GM19455 (cell line): ENCODE measurements at regions not wholly inside any gene's neighbourhood (a gene's known extent, or its start where the extent isn't known, plus 50 kb on each side); places are given as distances from the start of the nearest gene placed in this dataset.
"Not testable (repeated sequence)": the region's sequence is repeated elsewhere in the genome, so short reads cannot be mapped to it uniquely, and the experiment has no call there.

Experiments used
- ATAC-seq: cut with Tn5 transposase; IDR thresholded peaks from one replicate; pipeline ENCODE4 v1.9.1; 2021; ENCODE audit not compliant: unreplicated experiment

- ATAC-seq: no peak
These were observed 349.7 kb downstream of the RWDD3 start for GRCh38 chr1:95583661-95584210.

DNA sequence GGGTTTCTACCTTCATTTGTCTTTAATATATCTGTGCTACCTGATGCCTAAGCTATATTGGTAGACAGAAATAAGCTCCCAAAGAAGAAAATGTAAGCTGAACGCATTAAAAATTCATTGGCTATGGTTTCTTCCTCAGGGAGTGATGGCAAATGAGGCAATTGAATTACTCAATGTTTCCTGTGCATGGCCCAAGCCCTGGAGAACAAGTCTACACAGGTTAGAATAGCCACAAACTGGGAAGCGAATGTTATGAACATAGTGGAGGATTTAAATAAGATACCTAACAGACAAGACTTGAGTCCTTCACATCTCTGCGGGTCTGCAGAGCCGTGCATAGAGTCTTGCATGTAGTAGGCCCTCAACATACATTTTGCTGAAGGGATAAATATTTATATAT is 350.3 kb downstream of the RWDD3 start:
- ATAC-seq: no peak

GRCh38 chr1:95604771-95605170 is 370.8 kb downstream of the RWDD3 start:
- no peak for ATAC-seq

- ATAC-seq: no peak
These were observed 380.2 kb downstream of the RWDD3 start for GRCh38 chr1:95614197-95614596.

DNA sequence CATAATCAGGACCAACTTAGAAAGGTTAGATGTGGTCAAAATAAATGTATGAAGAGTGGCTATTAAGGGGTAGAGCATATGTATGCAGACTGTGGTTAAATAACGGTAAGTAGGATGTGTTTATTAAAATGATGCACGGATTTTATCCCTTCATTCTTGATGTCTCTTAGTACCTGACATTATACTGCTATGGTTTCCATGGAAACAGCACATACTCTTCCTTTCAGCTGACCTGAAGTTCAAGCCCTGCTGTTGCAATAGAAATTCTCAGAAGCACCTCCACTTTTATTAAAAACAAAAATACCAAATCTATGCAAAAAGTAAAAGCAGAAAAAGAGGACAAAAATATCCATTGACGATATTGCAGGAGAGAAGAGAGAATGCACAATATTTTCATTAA is 381.4 kb downstream of the RWDD3 start:
- ATAC-seq: no peak

GRCh38 chr1:95620076-95620475 is 386.1 kb downstream of the RWDD3 start:
- ATAC-seq: no peak

- ATAC-seq: no peak
These were observed 388.6 kb downstream of the RWDD3 start for GRCh38 chr1:95622609-95623008.

- no peak for ATAC-seq
These were observed 391.2 kb downstream of the RWDD3 start for GRCh38 chr1:95625224-95625623.

DNA sequence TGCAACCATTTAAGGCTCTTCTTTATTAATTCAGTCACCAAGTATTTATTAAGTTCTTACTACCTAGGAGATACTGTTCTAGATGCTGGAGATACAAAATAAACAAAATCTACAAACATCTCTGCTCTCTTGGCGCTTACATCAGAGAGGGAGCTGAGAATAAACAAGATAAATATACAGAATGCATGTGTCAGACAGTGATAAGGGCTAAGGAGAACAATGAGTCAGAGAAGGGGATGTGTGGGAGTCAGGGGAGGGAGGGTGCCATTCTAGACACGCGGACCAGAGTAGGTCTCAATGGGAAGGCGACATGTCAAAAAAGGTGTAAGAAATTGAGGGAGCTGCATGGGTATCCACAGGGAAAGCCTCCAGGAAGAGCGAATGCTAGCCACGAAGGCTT is 393.2 kb downstream of the RWDD3 start:
- ATAC-seq: no peak

- ATAC-seq: no peak
These were observed 397.7 kb downstream of the RWDD3 start for GRCh38 chr1:95631695-95632094.

GRCh38 chr1:95635811-95636210 is 401.8 kb downstream of the RWDD3 start:
- no peak for ATAC-seq

- no peak for ATAC-seq
These were observed 402.9 kb downstream of the RWDD3 start for GRCh38 chr1:95636897-95637296.

GRCh38 chr1:95640746-95641145 is 406.7 kb downstream of the RWDD3 start:
- ATAC-seq: no peak

DNA sequence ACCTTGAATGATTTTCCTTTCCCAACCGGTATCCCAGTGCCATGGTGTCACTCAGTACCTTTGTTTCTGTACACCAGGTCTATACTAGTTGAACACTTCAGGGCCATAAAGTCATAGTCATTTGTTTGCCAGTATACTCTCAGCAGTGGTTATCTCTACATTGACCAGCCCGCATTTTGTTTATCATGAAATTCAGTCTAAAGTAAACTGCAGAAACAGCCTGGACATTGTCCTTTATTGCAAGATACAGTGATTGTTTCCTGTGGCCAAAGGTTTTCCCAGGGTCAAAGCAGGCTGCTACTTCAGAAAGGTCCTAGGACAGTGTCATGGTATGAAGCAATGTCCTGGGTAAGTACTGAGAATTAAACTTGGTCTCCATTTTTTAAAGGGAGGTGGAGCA is 407.4 kb downstream of the RWDD3 start:
- ATAC-seq: no peak

GRCh38 chr1:95642035-95642434 is 408.0 kb downstream of the RWDD3 start:
- ATAC-seq: no peak

DNA sequence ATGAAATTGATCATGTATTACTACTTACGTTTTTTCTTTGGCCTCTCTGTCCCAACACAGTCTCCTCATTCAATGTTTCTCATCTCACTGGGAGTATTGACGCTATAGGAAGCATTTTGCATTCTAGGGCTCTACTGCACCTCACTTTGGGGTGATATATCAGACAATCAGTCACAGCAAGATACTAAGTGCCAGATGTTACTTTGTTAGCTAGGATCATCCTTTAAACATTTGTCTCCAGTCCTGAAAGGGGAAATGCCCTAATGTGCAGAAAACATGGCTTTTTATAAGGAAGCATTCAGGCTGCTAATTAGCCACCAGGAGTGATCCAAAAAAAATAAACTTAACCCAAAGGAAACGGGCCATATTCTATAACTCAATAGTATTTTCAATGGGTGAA is 409.1 kb downstream of the RWDD3 start:
- no peak for ATAC-seq

- ATAC-seq: not testable (repeated sequence)
These were observed 411.1 kb downstream of the RWDD3 start for GRCh38 chr1:95645126-95645525.

DNA sequence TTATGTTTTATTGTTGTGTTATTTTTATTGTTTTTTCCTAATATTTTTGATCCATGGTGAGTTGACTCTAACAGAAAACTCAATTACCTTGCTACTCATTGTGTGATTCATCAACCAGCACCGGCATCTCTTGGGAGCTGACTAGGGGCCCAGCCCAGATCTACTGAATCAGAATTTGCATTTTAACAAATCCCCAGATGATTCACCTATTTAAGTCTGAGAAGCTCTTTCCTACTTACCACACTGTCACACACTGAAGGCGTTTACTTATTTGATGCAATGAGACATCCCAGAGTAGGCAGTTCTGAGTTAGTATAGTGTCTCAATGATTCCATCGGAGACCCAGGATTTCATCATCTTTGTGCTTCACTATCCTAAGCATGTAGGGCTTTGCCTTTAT is 416.6 kb downstream of the RWDD3 start:
- ATAC-seq: no peak

DNA sequence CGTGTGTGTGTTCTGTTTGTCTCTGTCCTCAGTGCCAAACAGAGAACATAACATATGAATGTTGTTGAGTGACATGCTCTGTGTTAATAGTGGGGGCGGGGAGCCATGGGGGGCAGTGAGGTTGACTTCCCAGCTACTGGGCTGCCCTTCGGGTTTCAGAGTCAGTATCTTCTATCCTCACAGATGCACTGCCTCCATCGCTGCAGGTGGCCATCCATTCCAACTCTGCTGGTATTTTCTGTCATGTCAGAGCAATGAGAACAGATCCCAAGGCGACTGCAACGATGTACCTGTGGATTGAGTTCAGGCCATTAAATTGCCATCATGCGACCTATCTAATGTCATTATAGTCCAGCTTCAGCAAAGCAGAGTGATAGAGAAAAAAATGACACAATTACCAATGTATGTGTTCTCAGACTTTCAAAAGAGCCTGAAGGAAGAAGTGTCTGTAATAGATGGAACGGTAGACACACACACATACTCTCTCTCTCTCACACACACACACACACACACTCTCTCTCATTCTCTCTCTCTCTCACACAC is 418.5 kb downstream of the RWDD3 start:
- no peak for ATAC-seq

GRCh38 chr1:95653618-95654017 is 419.6 kb downstream of the RWDD3 start:
- ATAC-seq: no peak

DNA sequence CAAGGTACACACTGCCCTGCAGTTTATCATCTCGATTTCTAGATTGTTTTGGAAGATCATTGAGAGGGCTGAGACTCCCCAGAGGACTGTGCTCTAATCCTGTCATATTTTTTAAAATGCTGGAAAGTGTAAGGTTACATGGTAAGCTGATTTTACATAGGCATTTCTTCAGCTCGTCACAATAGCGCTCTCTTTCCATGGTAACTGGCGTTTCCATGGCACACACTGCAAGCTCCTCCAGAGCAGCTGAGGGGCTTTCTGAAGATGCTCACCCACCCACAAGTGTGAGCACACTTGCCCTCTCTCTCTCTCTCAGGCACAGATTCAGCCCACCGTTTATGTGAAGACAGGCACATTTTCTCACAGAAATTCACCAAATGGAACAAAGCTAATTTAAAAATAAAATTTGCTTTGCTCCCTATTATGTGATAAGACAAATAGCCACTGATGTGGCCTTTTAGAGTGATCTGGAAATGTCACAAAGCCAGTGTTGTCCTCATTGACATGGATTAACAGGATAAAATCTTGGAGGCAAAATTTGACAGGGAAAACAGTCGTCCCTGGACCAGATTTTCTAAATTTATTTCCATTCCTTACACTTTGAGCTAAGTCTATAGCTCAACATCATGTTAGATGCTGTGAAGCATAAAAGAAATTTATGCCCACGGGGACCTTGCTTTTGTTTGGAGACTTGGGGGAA is 421.5 kb downstream of the RWDD3 start:
- ATAC-seq: no peak

GRCh38 chr1:95657248-95657647 is 423.2 kb downstream of the RWDD3 start:
- no peak for ATAC-seq

DNA sequence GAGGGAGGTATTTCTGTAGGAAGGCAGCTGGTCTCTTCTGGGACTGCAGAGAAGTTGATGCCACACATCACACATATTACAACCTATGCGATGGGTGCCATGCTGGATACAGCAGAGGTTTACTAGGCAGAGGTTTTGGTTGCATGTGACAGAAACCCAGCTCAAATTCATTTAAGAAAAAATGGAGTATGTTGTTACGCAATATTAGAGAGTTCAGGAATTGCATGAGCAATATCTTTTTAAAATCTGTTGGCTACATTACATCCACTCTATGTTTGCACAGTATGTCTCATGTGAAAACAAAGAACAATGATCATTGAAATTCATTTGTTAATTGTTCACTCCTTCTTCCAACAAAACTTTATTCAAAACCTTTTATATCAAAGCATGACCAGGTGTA is 425.2 kb downstream of the RWDD3 start:
- no peak for ATAC-seq
